ENCODE measurements at regions not wholly inside any gene's neighbourhood (a gene's known extent, or its start where the extent isn't known, plus 50 kb on each side); places are given as distances from the start of the nearest gene placed in this dataset.

- Histone ChIP-seq H4K91ac (replicated peaks; ENCODE audit: insufficient read length, low read length) (no peak overlapping the region), H3K79me2 (ENCODE audit: control insufficient read depth in 1 of 2, insufficient read depth in 2 of 2, low read length in 2 of 2) (no peaks in the 10 kb centered on the region), H4K20me1 (replicated peaks in 1 of 2; ENCODE audit: control insufficient read depth in 1 of 2, insufficient read depth in 2 of 2, low read length in 2 of 2) (no peaks in the 10 kb centered on the region), H2BK20ac (ENCODE audit: low read length) (no peak overlapping the region), H3K27me3 (replicated peaks in 1 of 4; ENCODE audit: control insufficient read depth in 3 of 4, extremely low read depth in 1 of 4, insufficient read depth in 3 of 4, low read length in 3 of 4) (no peaks in the 10 kb centered on the region), H3K4me3 (ENCODE audit: extremely low read depth in 1 of 4, insufficient read depth in 2 of 4, low read depth in 3 of 4, low read length in 4 of 4) (no peak overlapping the region), H3K4me2 (ENCODE audit: insufficient read depth in 1 of 2, low read depth in 2 of 2, low read length in 2 of 2) (no peak overlapping the region), H3K18ac (ENCODE audit: extremely low read depth, low read length) (no peak overlapping the region), H2AFZ (ENCODE audit: low read length) (0 out of 2 replicates have a peak overlapping the region, but pooled peaks have one; percentile 24), H2BK120ac (replicated peaks; ENCODE audit: low read depth, low read length) (no peak overlapping the region), H3K9ac (replicated peaks in 1 of 4; ENCODE audit: extremely low read depth in 1 of 4, low read depth in 3 of 4, low read length in 3 of 4) (no peak overlapping the region), H2AK5ac (ENCODE audit: low read depth, low read length) (no peak overlapping the region), H3K27ac (ENCODE audit: low read depth, low read length) (no peak overlapping the region), H3K23me2 (ENCODE audit: low read depth, low read length) (no peaks in the 10 kb centered on the region), H3K4me1 (replicated peaks in 1 of 4; ENCODE audit: control insufficient read depth in 3 of 4, insufficient read depth in 4 of 4, low read length in 3 of 4) (no peaks in the 10 kb centered on the region), H3K56ac (replicated peaks; ENCODE audit: insufficient read length, low read depth, low read length) (no peak overlapping the region), H4K5ac (ENCODE audit: insufficient read length, low read depth, low read length) (no peak overlapping the region), H3K14ac (ENCODE audit: insufficient read length) (no peak overlapping the region), H2BK5ac (ENCODE audit: low read depth, low read length) (no peak overlapping the region), H4K8ac (ENCODE audit: extremely low read depth, insufficient read depth, low read length) (no peak overlapping the region), H3K9me3 (ENCODE audit: insufficient read depth in 2 of 2, low read depth in 1 of 2, low read length in 1 of 2) (no peaks in the 10 kb centered on the region), H3K36me3 (ENCODE audit: control insufficient read depth in 2 of 4, insufficient read depth in 4 of 4, low read length in 3 of 4) (no peaks in the 10 kb centered on the region), H2BK12ac (ENCODE audit: low read depth, low read length) (no peak overlapping the region), H3K79me1 (ENCODE audit: low read depth, low read length) (no peaks in the 10 kb centered on the region), H3K23ac (ENCODE audit: insufficient read length) (no peak overlapping the region), H3K4ac (replicated peaks; ENCODE audit: insufficient read length, low read depth, low read length) (no peak overlapping the region), H2BK15ac (ENCODE audit: low read length) (no peak overlapping the region)
- ChIA-PET POLR2A (ENCODE audit: partially characterized antibody) (no interaction called here), CTCF (ENCODE audit: partially characterized antibody) (no interaction called here)
- WGBS, 2 experiments (ENCODE audit: extremely low coverage in 1 of 2, insufficient coverage in 1 of 2, insufficient read length in 1 of 2, insufficient replicate concordance in 2 of 2, low coverage in 1 of 2, low lambda C conversion rate in 2 of 2, missing lambda C conversion rate in 1 of 2): 95% methylated on average over 7 of the region's 7 CpGs; no CpG with 5 or more reads in 1 of the 2 experiments
- TF ChIP-seq HDAC2 (IDR thresholded peaks at IDR 0.05; ENCODE audit: borderline replicate concordance in 1 of 2, low read depth in 2 of 2, low read length in 2 of 2): no peak
- TF ChIP-seq E2F6 (IDR thresholded peaks at IDR 0.05): peak; percentile 48; the same call in 1 of the 2 replicates
- TF ChIP-seq GABPA (IDR thresholded peaks at IDR 0.05; ENCODE audit: borderline replicate concordance, insufficient read depth, low read length): no peak
- TF ChIP-seq MAX (IDR thresholded peaks at IDR 0.05): peak; percentile 42; the same call in 1 of the 2 replicates
- FAIRE-seq (no peak), DNase-seq (ENCODE audit: low read depth in 1 of 2, low spot score in 2 of 2) (no peak)
Observed at GRCh38 chr11:82194521-82194920, 539.1 kb downstream of the FAM181B start.

Measured in H1 (cell line).